AG09309 (cell line): ENCODE measurements at regions not wholly inside any gene's neighbourhood (a gene's known extent, or its start where the extent isn't known, plus 50 kb on each side); places are given as distances from the start of the nearest gene placed in this dataset.
"Not testable (repeated sequence)": the region's sequence is repeated elsewhere in the genome, so short reads cannot be mapped to it uniquely, and the experiment has no call there.

Source experiments
- DNase-seq: peaks from one replicate; pipeline ENCODE4 v3.0.0-alpha.2; 2010; ENCODE audit warnings: low read depth
- H3K4me3 ChIP-seq: 2 replicates; pipeline ENCODE4 v1.5.1; 2011; ENCODE audit warnings: mild to moderate bottlenecking, low read depth, low read length, moderate library complexity; ENCODE audit not compliant: control insufficient read depth
- TF ChIP-seq, protein P1 (sequence below): IDR thresholded peaks from 2 replicates; pipeline ENCODE4 v1.5.1; 2011; ENCODE audit warnings: mild to moderate bottlenecking, low read depth, low read length, inconsistent platforms; ENCODE audit not compliant: insufficient read depth, control insufficient read depth; ENCODE audit errors: missing control alignments

DNA sequence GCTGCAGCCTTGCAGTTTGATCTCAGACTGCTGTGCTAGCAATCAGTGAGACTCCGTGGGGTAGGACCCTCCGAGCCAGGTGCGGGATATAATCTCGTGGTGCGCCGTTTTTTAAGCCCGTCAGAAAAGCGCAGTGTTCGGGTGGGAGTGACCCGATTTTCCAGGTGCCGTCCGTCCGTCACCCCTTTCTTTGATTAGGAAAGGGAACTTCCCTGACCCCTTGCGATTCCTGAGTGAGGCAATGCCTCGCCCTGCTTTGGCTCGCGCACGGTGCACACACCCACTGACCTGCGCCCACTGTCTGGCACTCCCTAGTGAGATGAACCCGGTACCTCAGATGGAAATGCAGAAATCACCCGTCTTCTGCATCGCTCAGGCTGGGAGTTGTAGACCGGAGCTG, 203.2 kb downstream of the SNCAIP start:
- DNase-seq, H3K4me3 ChIP-seq: not testable (repeated sequence)

DNA sequence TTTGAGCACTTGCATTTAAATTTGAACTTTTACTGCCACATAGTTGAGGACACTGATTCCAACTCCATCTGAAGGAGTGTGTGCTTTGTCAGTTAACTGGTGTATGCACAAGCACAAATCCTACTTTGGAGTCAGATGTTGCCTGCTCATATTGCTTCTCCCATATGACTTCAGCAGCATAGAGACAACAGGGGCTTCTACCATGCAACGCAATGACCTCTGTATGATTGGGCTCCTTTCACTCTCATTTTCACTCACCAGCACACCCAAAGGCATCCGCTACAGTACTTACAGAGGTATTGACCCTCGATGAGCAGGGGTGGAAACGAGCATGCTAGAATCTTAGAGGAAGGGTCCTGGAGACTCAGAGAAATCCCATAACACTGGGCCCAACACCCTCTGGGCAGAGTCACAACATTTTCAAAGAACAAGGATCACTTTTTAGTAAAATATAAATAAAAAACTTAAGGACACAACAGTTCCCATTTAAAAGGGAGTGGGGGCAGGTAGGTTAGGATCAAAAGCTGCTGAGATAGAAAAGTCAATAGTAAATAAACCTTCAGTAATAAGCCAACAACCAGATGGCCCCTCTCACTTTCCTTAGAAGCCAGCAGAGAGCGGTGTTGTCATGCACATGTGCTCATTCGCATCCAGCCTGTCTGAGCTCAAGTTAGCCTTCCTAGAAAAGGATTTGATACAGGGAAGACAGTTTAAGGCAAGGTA, 203.8 kb downstream of the SNCAIP start:
- TF ChIP-seq, protein P1, sequence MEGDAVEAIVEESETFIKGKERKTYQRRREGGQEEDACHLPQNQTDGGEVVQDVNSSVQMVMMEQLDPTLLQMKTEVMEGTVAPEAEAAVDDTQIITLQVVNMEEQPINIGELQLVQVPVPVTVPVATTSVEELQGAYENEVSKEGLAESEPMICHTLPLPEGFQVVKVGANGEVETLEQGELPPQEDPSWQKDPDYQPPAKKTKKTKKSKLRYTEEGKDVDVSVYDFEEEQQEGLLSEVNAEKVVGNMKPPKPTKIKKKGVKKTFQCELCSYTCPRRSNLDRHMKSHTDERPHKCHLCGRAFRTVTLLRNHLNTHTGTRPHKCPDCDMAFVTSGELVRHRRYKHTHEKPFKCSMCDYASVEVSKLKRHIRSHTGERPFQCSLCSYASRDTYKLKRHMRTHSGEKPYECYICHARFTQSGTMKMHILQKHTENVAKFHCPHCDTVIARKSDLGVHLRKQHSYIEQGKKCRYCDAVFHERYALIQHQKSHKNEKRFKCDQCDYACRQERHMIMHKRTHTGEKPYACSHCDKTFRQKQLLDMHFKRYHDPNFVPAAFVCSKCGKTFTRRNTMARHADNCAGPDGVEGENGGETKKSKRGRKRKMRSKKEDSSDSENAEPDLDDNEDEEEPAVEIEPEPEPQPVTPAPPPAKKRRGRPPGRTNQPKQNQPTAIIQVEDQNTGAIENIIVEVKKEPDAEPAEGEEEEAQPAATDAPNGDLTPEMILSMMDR: peak; percentile 82
- DNase-seq: peak; percentile 59
- no peak overlapping the region for H3K4me3 ChIP-seq

GRCh38 chr5:122516432-122516743, 204.4 kb downstream of the SNCAIP start:
- no peak overlapping the region for H3K4me3 ChIP-seq
- TF ChIP-seq, protein P1: no peak
- DNase-seq: no peak

DNA sequence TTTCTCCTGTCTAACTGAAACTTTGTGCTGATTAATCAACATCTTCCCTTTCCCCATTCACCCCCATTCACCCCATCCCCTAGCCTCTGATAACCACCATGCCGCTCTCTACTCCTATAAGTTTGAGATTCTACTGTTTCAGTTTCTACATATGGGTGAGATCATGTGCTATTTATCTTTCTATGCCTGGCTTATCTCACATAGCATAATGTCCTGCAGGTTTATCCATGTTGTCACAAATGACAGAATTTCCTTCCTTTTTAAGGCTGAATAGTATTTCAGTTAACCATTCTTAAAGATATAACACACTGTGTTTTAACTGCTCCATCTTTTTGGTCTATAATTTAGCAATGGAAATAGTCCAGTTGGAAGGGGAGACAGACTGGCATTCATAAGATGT, 205.1 kb downstream of the SNCAIP start:
- no peak for DNase-seq
- TF ChIP-seq, protein P1: no peak
- H3K4me3 ChIP-seq: no peak overlapping the region

GRCh38 chr5:122523776-122524175, 211.7 kb downstream of the SNCAIP start:
- no peak for DNase-seq
- no peak overlapping the region for H3K4me3 ChIP-seq
- TF ChIP-seq, protein P1: no peak

DNA sequence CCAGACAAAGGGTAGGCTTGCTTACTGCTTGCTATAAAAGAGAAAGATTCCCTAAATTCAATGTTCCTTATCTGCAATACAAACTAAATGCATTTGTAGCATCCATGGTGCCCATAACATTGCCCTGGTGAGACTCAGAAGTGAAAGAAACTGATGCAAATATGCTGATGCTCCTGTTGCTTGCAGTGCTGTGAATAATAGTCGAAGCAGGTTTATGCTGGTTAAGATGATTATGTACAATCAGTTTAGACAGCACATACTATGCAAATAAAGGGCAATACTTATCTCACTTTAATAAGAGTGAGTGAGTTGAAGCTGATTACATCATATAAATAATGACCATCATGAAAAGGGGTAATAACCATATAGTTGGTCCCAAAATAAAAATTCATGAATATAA, 215.5 kb downstream of the SNCAIP start:
- TF ChIP-seq, protein P1: no peak
- H3K4me3 ChIP-seq: no peak overlapping the region
- DNase-seq: no peak

GRCh38 chr5:122532035-122532434, 220.0 kb downstream of the SNCAIP start:
- DNase-seq: no peak
- H3K4me3 ChIP-seq: no peak overlapping the region
- TF ChIP-seq, protein P1: no peak
